Hepatocyte (in vitro differentiated cells): ENCODE measurements at regions not wholly inside any gene's neighbourhood (a gene's known extent, or its start where the extent isn't known, plus 50 kb on each side); places are given as distances from the start of the nearest gene placed in this dataset.

Source experiments
- DNase-seq: peaks from one replicate; pipeline ENCODE4 v3.0.0-alpha.2; 2016; ENCODE audit warnings: low spot score
- H2AFZ ChIP-seq: fragments of 200-600 bp; sonication (generic); 2 replicates; pipeline ENCODE4 v1.6.0; 2016; ENCODE audit warnings: antibody characterized with exemption, mild to moderate bottlenecking
- H3K27ac ChIP-seq: fragments of 200-600 bp; sonication (generic); 2 replicates; pipeline ENCODE4 v1.5.1; 2016; ENCODE audit warnings: mild to moderate bottlenecking
- H3K27me3 ChIP-seq: fragments of 200-600 bp; sonication (generic); 2 replicates; pipeline ENCODE4 v1.6.1; 2016
- H3K36me3 ChIP-seq: fragments of 200-600 bp; sonication (generic); replicated peaks from 2 replicates; pipeline ENCODE4 v1.5.1; 2016; ENCODE audit warnings: low read depth; ENCODE audit not compliant: insufficient read depth
- H3K4me1 ChIP-seq: fragments of 200-600 bp; sonication (generic); 2 replicates; pipeline ENCODE4 v1.5.1; 2016; ENCODE audit warnings: mild to moderate bottlenecking, moderate library complexity; ENCODE audit not compliant: insufficient read depth
- H3K4me2 ChIP-seq: fragments of 200-600 bp; sonication (generic); 2 replicates; pipeline ENCODE4 v1.6.0; 2016
- H3K4me3 ChIP-seq: fragments of 200-600 bp; sonication (generic); 2 replicates; pipeline ENCODE4 v1.5.1; 2016; ENCODE audit warnings: mild to moderate bottlenecking
- H3K79me2 ChIP-seq: fragments of 200-600 bp; sonication (generic); 2 replicates; pipeline ENCODE4 v1.6.0; 2017; ENCODE audit warnings: mild to moderate bottlenecking
- H3K9me2 ChIP-seq: fragments of 200-600 bp; sonication (generic); replicated peaks from 2 replicates; pipeline ENCODE4 v1.6.0; 2017; ENCODE audit warnings: mild to moderate bottlenecking; ENCODE audit not compliant: insufficient read depth
- H3K9me3 ChIP-seq: fragments of 200-600 bp; sonication (generic); 2 replicates; pipeline ENCODE4 v1.5.1; 2016; ENCODE audit warnings: low read depth, mild to moderate bottlenecking
- H4K20me1 ChIP-seq: fragments of 200-600 bp; sonication (generic); 2 replicates; pipeline ENCODE4 v1.6.0; 2016; ENCODE audit warnings: mild to moderate bottlenecking; ENCODE audit not compliant: insufficient read depth, poor library complexity, severe bottlenecking
- CTCF ChIP-seq: fragments of 200-600 bp; sonication (generic); IDR thresholded peaks from 2 replicates; pipeline ENCODE4 v1.5.1; 2016; ENCODE audit warnings: antibody characterized with exemption, mild to moderate bottlenecking; ENCODE audit not compliant: poor library complexity
- EZH2 ChIP-seq: fragments of 200-600 bp; sonication (generic); IDR thresholded peaks from 2 replicates; pipeline ENCODE4 v1.6.1; 2016; ENCODE audit warnings: antibody characterized with exemption, mild to moderate bottlenecking, borderline replicate concordance
- EZH2phosphoT487 ChIP-seq: fragments of 200-600 bp; sonication (generic); IDR thresholded peaks from one replicate; pipeline ENCODE4 v1.6.1; 2018; ENCODE audit warnings: antibody characterized with exemption, mild to moderate bottlenecking, low read depth, moderate library complexity; ENCODE audit not compliant: unreplicated experiment, severe bottlenecking
- WGBS: methylation state at CpG from one replicate; pipeline ENCODE4 v1.1.6; 2016; ENCODE audit warnings: low lambda C conversion rate; ENCODE audit errors: missing lambda C conversion rate; 5-methylcytosine and 5-hydroxymethylcytosine counted together

GRCh38 chr4:180994722-180995121 is 1248.5 kb upstream of the TENM3 start:
- H3K4me2 ChIP-seq = no peak overlapping the region
- WGBS = 82% methylated on average over 1 of the region's 1 CpG
- TF ChIP-seq CTCF (no peak), EZH2phosphoT487 (no peak)
- H3K9me3 ChIP-seq = no peaks in the 10 kb centered on the region
- no peaks in the 10 kb centered on the region for H3K79me2 ChIP-seq
- H3K4me3 ChIP-seq = no peak overlapping the region
- no peak overlapping the region for H3K27ac ChIP-seq
- DNase-seq = no peak
- no peaks in the 10 kb centered on the region for H4K20me1 ChIP-seq
- no peaks in the 10 kb centered on the region for H3K4me1 ChIP-seq
- no peaks in the 10 kb centered on the region for H3K9me2 ChIP-seq
- no peak overlapping the region for H2AFZ ChIP-seq
- no peaks in the 10 kb centered on the region for H3K27me3 ChIP-seq
- H3K36me3 ChIP-seq = no peaks in the 10 kb centered on the region

- WGBS = 26% methylated on average over 2 of the region's 2 CpGs
- H3K79me2 ChIP-seq = no peaks in the 10 kb centered on the region
- H2AFZ ChIP-seq = no peak overlapping the region
- H3K4me1 ChIP-seq = no peaks in the 10 kb centered on the region
- no peaks in the 10 kb centered on the region for H3K36me3 ChIP-seq
- H3K27me3 ChIP-seq = no peaks in the 10 kb centered on the region
- no peak for TF ChIP-seq EZH2phosphoT487
- TF ChIP-seq CTCF = no peak
- TF ChIP-seq EZH2 = no peak
- DNase-seq = no peak
- no peak overlapping the region for H3K4me2 ChIP-seq
- no peaks in the 10 kb centered on the region for H3K9me3 ChIP-seq
- H3K27ac ChIP-seq = no peak overlapping the region
- H4K20me1 ChIP-seq = no peaks in the 10 kb centered on the region
- no peak overlapping the region for H3K4me3 ChIP-seq
- no peaks in the 10 kb centered on the region for H3K9me2 ChIP-seq
These were observed 1244.0 kb upstream of the TENM3 start for GRCh38 chr4:180999217-180999616.

- H3K27me3 ChIP-seq = no peaks in the 10 kb centered on the region
- H3K4me1 ChIP-seq = no peaks in the 10 kb centered on the region
- no peak overlapping the region for H3K27ac ChIP-seq
- H2AFZ ChIP-seq = no peak overlapping the region
- DNase-seq = no peak
- H3K79me2 ChIP-seq = no peaks in the 10 kb centered on the region
- no peak for TF ChIP-seq EZH2
- TF ChIP-seq CTCF = no peak
- no peak for TF ChIP-seq EZH2phosphoT487
- no peaks in the 10 kb centered on the region for H4K20me1 ChIP-seq
- 84% methylated on average over 4 of the region's 4 CpGs for WGBS
- H3K36me3 ChIP-seq = no peaks in the 10 kb centered on the region
- no peaks in the 10 kb centered on the region for H3K9me2 ChIP-seq
- H3K4me3 ChIP-seq = no peak overlapping the region
- H3K4me2 ChIP-seq = no peak overlapping the region
- no peaks in the 10 kb centered on the region for H3K9me3 ChIP-seq
These were observed 1239.1 kb upstream of the TENM3 start for GRCh38 chr4:181004056-181004455.

- no peak overlapping the region for H2AFZ ChIP-seq
- H3K4me1 ChIP-seq = no peaks in the 10 kb centered on the region
- no peak overlapping the region for H3K4me3 ChIP-seq
- peak overlapping the region; percentile 35 for H3K4me2 ChIP-seq
- H3K79me2 ChIP-seq = no peaks in the 10 kb centered on the region
- DNase-seq = no peak
- no peaks in the 10 kb centered on the region for H3K27me3 ChIP-seq
- H4K20me1 ChIP-seq = no peaks in the 10 kb centered on the region
- no peaks in the 10 kb centered on the region for H3K9me2 ChIP-seq
- WGBS = 50% methylated on average over 11 of the region's 11 CpGs
- TF ChIP-seq EZH2 (no peak), EZH2phosphoT487 (no peak), CTCF (no peak)
- H3K9me3 ChIP-seq = no peaks in the 10 kb centered on the region
- no peaks in the 10 kb centered on the region for H3K36me3 ChIP-seq
- no peak overlapping the region for H3K27ac ChIP-seq
These were observed 1236.5 kb upstream of the TENM3 start for GRCh38 chr4:181006499-181007260.
